GM18517 (cell line): ENCODE measurements at regions not wholly inside any gene's neighbourhood (a gene's known extent, or its start where the extent isn't known, plus 50 kb on each side); places are given as distances from the start of the nearest gene placed in this dataset.

Source experiments
- ATAC-seq: cut with Tn5 transposase; IDR thresholded peaks from one replicate; pipeline ENCODE4 v1.9.1; 2021; ENCODE audit warnings: mild to moderate bottlenecking, moderate library complexity; ENCODE audit not compliant: unreplicated experiment

- no peak for ATAC-seq
Measured at GRCh38 chr18:5091741-5092140, 105.3 kb downstream of the AKAIN1 start.

- no peak for ATAC-seq
Measured at GRCh38 chr18:5075297-5075696, 121.8 kb downstream of the AKAIN1 start.

- ATAC-seq, result no peak
Measured at GRCh38 chr18:5073026-5073944, 123.8 kb downstream of the AKAIN1 start.

DNA sequence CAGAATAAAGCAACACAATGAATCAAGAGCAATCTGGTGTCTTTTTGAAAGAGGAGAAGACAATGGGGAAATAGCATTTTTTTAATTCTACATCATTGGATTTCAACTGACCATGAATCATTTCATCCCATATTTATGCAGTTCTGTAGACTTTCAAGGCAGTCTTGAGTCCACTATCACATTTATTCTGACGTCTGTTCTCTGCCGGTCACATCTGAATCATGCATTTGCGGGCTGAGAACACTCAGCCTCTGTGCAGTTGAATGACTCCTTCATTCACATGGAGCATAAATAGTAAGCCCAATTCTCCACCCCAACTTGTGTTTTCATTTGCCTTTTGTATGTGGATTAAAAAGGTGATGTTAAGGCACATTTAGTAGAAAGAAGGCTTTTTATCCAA, 128.2 kb downstream of the AKAIN1 start:
- ATAC-seq, result no peak

DNA sequence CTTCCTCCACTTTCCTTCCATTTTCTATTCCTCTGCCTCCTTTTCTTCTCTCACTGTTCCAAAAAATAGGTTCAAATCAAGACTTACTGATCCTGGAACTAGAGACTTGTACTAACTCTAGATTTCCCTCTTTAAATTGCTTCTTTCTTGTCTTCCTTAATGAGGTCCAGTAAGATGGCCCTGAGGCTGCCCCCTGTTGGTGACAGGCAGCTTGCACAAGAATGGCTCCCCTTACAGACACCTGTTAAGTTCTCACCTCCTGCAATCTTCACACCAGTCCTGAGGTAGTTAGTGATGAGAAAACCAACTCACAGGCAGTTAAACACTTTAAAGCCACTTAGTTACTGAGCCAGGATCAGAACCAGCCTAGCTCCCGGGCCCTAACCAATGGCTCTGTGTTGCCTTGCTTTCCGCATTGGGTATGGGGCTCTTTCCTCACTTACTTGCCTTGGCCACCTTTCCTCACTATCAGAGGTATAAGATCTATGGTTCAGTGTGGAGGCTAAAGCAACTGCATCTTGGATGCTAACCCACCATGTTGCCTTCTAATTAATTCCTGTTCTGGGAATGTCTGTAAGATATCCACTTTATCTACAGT, 130.6 kb downstream of the AKAIN1 start:
- ATAC-seq, result no peak

DNA sequence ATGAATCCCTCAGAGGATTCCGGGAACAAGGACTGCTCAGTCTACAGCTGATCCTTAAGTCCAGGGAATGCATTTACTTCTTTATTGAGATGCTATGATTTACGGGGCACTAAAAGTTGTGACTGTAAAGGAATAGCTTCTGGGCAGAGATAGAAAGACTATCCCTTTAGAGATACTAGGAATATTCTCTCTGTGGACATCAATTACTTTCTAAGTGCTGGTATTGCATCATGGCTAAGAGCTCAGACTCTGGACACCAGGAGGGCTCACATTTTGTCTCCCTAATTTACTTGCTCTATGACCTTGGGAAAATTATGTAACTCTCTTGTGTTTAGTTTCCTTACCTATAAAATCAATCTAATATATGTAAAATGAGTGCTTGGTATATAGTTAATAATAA, 131.4 kb downstream of the AKAIN1 start:
- no peak for ATAC-seq

- ATAC-seq, result no peak
Measured at GRCh38 chr18:5064841-5065370, 132.2 kb downstream of the AKAIN1 start.

- no peak for ATAC-seq
Measured at GRCh38 chr18:5061785-5062184, 135.3 kb downstream of the AKAIN1 start.

DNA sequence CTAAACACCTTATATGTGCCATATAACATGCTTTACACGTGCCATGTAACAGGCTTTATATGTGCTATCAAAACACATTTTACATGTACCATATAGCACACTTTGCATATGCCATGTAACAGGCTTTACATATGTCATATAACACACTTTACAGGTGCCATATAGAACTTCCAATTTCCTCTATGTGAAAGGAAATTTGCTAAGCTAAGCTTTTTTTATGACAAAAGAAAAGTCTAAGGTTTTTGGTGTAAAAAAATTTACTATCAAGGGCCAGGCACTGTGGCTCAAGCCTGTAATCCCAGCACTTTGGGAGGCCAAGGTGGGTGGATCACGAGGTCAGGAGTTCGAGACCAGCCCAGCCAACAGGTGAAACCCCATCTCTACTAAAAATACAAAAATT, 136.5 kb downstream of the AKAIN1 start:
- no peak for ATAC-seq

- ATAC-seq, result no peak
Measured at GRCh38 chr18:5059696-5060032, 137.4 kb downstream of the AKAIN1 start.

GRCh38 chr18:5058768-5059695, 138.0 kb downstream of the AKAIN1 start:
- ATAC-seq, result no peak

DNA sequence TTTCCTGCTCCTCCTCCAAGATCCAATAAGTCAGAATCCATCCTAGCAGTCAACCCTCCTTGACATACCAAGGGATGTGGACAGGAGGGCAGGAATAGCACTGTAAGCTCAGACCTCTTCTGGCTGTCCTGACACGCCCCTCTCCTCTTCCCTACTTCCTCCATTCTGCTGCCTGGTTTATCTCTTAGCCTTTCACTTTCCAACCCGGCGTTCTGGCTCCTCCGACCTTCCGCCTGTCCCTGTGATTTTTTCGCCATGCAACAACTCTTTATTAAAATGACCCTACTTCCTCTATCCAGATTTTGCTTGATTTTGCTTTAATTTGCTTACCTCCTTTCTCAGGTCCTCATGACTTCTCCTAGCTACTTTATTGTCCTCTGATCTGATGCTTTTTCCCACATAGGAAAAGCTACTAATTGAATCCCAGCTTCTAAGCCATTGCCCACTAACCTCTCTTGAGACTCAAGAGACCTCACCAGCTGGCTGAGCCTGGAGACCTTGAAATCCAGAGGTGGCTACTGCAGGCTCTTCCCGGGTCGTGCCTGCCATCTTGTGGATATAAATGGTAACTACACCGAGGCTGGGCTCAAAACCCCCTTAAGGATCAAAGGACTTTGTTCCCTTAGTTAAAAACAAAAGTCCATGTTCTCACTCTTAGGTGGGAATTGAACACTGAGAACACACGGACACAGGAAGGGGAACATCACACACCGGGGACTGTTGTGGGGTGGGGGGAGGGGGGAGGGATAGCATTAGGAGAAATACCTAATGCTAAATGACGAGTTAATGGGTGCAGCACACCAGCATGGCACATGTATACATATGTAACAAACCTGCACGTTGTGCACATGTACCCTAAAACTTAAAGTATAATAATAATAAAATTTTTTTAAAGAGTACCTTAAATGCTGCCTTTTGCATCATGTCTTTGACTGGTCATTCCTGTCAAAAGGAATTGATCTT, 139.4 kb downstream of the AKAIN1 start:
- peak; percentile 80 for ATAC-seq

GRCh38 chr18:5052491-5052890, 144.6 kb downstream of the AKAIN1 start:
- no peak for ATAC-seq

DNA sequence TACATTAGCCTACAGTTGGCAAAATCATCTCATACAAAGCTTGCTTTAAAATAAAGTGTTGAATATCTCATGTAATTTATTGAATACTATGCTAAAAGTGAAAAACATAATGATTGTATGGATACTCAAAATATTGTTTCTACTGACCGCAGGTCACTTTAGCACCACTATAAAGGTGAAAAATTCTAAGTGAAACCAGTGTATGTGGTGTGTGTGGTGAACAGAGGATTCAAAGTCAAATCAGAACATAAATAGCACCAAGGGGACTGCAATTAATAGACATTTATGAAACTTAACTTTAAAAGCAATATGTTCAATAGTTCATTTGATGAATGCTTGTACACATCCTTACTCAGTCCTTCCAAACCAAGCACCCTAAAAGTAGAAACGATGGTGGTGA, 145.8 kb downstream of the AKAIN1 start:
- no peak for ATAC-seq

DNA sequence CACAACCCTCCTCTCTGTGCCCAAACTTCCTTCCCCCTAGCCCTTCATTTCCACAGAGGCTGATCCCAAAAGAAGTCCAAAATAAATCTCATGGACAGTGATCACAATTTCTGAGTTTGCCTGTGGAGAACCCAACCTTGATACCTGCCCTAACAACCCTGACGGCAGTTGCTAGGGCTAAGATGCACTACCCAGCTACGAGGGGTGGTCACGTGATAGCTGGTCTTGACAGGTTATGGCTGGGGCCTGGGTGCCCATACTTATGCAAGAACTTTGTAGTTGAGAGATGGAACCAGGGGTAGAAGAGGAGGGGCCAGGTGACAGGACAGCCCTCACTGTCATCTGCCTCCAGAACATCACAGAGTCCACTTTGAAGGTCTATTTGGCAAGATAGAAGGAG, 147.9 kb downstream of the AKAIN1 start:
- no peak for ATAC-seq

DNA sequence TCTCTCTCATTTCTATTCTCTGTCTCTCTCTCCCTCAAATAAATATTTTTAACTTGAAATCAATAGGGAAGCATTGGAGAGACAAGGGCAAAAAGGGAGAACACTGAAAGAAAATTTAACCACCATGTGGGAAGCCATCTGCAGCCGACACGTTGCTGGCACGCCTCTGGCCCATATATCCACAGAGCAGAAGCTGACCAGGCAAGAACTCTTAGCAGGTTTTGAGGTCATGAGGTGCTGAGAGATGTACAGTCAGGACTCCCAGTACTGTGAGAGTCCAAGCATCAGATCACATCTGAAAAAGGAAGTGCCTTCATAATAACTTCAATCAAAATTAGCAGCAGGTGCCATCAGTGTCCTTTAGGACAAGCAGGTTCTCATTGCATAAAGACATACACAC, 156.6 kb downstream of the AKAIN1 start:
- no peak for ATAC-seq

- ATAC-seq, result no peak
Measured at GRCh38 chr18:5036523-5036922, 160.5 kb downstream of the AKAIN1 start.

GRCh38 chr18:5031216-5031615, 165.8 kb downstream of the AKAIN1 start:
- no peak for ATAC-seq

DNA sequence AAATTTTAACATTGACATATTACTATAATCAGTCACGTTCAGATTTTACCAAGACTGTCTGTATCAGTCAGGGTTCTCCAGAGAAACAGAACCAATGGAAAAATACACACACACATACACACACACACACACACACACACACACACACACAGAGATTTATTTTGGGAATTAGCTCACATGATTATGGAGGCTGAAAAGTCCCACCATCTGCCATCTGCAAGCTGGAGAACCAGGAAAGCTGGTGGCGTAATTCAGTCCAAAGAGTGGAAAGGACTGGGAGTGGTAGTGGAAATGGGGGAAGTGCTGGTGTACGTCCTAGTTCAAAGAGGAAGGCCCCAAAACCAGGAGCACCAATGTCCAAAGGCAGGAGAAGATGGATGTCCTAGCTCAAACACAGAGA, 166.4 kb downstream of the AKAIN1 start:
- no peak for ATAC-seq

DNA sequence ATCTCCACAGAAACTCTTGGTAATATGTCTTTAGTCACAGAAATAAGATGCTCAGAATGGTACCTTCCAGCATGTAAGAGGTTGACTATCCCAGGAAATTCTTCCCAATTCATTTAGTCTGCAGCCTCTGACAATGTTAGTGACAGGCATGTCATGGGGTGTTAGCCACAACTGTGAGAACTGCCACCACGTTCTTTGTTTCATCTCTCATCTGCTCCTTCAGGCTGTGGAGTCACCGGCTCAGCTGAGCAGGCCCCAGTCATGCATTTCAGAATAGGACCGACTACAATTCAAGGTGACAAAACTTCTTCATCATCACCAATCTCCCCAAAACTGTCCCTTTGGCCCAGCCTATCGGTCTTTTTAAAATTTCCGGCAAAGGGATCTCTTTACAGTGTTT, 167.5 kb downstream of the AKAIN1 start:
- no peak for ATAC-seq
